ENCODE measurements at regions not wholly inside any gene's neighbourhood (a gene's known extent, or its start where the extent isn't known, plus 50 kb on each side); places are given as distances from the start of the nearest gene placed in this dataset.

GRCh38 chr3:87077355-87077754 lies 86.4 kb upstream of the VGLL3 start:
- no peak for TF ChIP-seq CTCF (IDR thresholded peaks at IDR 0.05 in 2 of 3, conservative IDR thresholded peaks at IDR 0.05 in 1 of 3; ENCODE audit: control insufficient read depth in 2 of 3, extremely low read depth in 1 of 3, insufficient read depth in 1 of 3, low read depth in 3 of 3, low read length in 3 of 3)
- no peak for TF ChIP-seq EGR1 (IDR thresholded peaks at IDR 0.05; ENCODE audit: borderline replicate concordance in 1 of 2, low read depth in 2 of 2, low read length in 2 of 2)
- no peak for TF ChIP-seq REST (IDR thresholded peaks at IDR 0.05; ENCODE audit: low read depth, low read length)
- no peak for TF ChIP-seq KAT2A (conservative IDR thresholded peaks at IDR 0.05; ENCODE audit: control insufficient read depth, low read depth, low read length)
- no peak for TF ChIP-seq NFIC (IDR thresholded peaks at IDR 0.05; ENCODE audit: low read depth, low read length)
- TF ChIP-seq ATF2 (IDR thresholded peaks at IDR 0.05; ENCODE audit: low read length) = no peak
- no peak for TF ChIP-seq SMAD5 (IDR thresholded peaks at IDR 0.05; ENCODE audit: low read depth)
- no peak for TF ChIP-seq SMC3 (IDR thresholded peaks at IDR 0.05; ENCODE audit: borderline replicate concordance, low read length)
- no peak for TF ChIP-seq E2F4 (IDR thresholded peaks at IDR 0.05; ENCODE audit: low read depth, low read length)
- no peak for TF ChIP-seq PAX5 (IDR thresholded peaks at IDR 0.05; ENCODE audit: borderline replicate concordance, low read depth, low read length)
